ACC112 (cell line): ENCODE measurements at regions not wholly inside any gene's neighbourhood (a gene's known extent, or its start where the extent isn't known, plus 50 kb on each side); places are given as distances from the start of the nearest gene placed in this dataset.
A peak's percentile ranks its signal among the peaks of the same experiment; 100 is the strongest.

Experiments
- H2AFZ ChIP-seq: fragments of 200-600 bp; sonication (generic); one replicate; pipeline ENCODE4 v1.6.0; 2017; ENCODE audit warnings: antibody characterized with exemption, low read length; ENCODE audit not compliant: unreplicated experiment
- H3K27ac ChIP-seq: fragments of 200-600 bp; sonication (generic); 2 replicates; pipeline ENCODE4 v1.5.1; 2014; ENCODE audit warnings: low read depth, mild to moderate bottlenecking, antibody characterized with exemption, low read length, moderate library complexity
- H3K27me3 ChIP-seq: fragments of 200-600 bp; sonication (generic); 2 replicates; pipeline ENCODE4 v1.6.1; 2014; ENCODE audit warnings: mild to moderate bottlenecking, antibody characterized with exemption, low read length, moderate library complexity, mixed read lengths; ENCODE audit not compliant: insufficient read depth
- H3K36me3 ChIP-seq: fragments of 200-600 bp; sonication (generic); 2 replicates; pipeline ENCODE4 v1.6.1; 2016; ENCODE audit warnings: mild to moderate bottlenecking, antibody characterized with exemption, low read length, moderate library complexity, mixed read lengths; ENCODE audit not compliant: insufficient read depth
- H3K4me1 ChIP-seq: fragments of 200-600 bp; sonication (generic); one replicate; pipeline ENCODE4 v1.6.1; 2016; ENCODE audit warnings: low read length, mixed read lengths; ENCODE audit not compliant: insufficient read depth, unreplicated experiment, control insufficient read depth
- H3K4me3 ChIP-seq: fragments of 200-600 bp; sonication (generic); 2 replicates; pipeline ENCODE4 v1.5.1; 2014; ENCODE audit warnings: mild to moderate bottlenecking, low read depth, low read length
- H3K79me2 ChIP-seq: fragments of 200-600 bp; sonication (generic); one replicate; pipeline ENCODE4 v1.6.0; 2016; ENCODE audit warnings: low read length; ENCODE audit not compliant: control insufficient read depth, unreplicated experiment, insufficient read depth

DNA sequence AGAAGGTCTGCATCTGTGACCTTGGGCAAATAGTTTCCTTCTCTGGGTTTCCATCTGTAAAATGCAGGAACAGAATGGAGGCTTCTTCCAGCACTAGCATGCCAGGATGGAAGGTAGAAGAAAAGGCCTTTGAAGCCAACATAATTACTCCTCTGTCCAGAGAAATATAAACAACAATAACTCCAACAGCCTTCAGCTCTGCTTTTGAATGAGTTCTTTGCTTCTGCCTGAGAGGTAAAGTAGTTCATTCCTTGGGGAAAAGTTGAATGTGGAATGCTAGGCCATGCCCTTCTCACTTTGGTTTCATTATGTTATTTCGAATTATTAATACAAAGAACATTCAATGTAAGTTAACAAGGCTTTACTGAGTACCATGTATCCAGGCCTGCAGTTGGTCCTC, 61.2 kb upstream of the BLID start:
- Histone ChIP-seq H3K27me3 (no peaks in the 10 kb centered on the region), H3K4me1 (peaks cover 68% of the 10 kb centered on the region), H3K4me3 (peak overlapping the region; percentile 92), H2AFZ (no peak overlapping the region), H3K27ac (peak overlapping the region; percentile 99), H3K36me3 (peaks cover 76% of the 10 kb centered on the region), H3K79me2 (peaks cover 85% of the 10 kb centered on the region)

DNA sequence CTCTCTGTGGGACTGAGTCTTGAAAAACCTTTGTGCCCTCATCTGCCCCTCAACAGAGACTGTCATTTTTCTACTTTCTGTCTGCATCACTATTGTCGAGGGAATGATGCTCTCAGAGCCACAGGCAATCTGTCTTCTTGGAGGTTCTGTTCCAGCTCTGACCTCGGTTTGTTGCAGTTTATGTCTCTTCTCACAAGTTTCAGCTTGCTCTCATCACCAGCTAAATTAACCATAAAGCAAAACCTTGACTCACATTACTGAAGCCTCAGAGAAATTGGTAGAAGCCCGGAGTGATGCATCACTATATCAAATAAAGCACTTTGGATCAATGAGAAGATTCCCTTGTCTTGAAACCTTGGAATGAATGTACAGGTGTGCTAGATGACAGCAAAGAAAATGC, 60.6 kb upstream of the BLID start:
- Histone ChIP-seq H3K4me3 (peak overlapping the region; percentile 92), H3K4me1 (peaks cover 64% of the 10 kb centered on the region), H2AFZ (no peak overlapping the region), H3K36me3 (peaks cover 78% of the 10 kb centered on the region), H3K79me2 (peaks cover 82% of the 10 kb centered on the region), H3K27me3 (no peaks in the 10 kb centered on the region), H3K27ac (peak overlapping the region; percentile 99)

DNA sequence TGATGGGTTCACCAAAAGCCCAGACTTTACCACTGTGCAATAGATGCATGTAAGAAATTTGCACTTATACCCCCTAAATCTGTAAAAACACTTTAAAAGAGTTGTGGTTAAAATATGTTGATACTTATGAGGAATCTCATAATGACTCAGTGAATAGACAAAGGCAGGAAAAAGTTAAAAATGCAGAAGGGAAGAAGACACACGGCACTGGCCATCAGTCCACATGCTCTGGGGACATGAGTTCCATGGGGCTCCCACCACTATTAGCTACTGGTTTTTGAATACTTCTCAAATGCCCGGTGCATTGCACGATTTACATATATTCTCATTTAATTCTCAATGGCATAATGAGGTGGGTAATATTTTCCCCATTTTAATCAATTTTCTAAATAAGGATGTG, 59.3 kb upstream of the BLID start:
- Histone ChIP-seq H3K4me3 (peak overlapping the region; percentile 92), H2AFZ (no peak overlapping the region), H3K27me3 (no peaks in the 10 kb centered on the region), H3K79me2 (peaks cover 94% of the 10 kb centered on the region), H3K36me3 (peaks cover 82% of the 10 kb centered on the region), H3K27ac (peak overlapping the region; percentile 99), H3K4me1 (peaks cover 68% of the 10 kb centered on the region)

DNA sequence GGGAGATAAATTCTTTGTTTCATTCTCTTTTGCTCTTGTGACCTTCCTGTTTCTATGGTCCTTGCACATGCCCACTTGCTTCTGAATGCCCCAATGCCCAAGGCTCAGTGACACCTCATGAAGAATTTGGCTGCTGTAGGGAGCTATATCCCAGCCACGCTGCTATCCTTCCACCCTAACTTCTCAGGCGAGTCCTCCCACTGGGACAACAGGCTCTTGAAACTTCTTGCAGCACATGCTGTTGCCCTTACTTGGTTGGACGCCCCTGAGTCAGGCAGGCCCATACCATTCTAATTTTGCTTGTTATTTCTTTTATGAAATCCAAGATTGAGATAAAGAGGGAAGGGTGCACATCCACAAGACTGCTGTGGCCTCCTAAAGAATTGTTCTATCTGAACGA, 57.6 kb upstream of the BLID start:
- Histone ChIP-seq H3K36me3 (peaks cover 80% of the 10 kb centered on the region), H3K27me3 (no peaks in the 10 kb centered on the region), H3K4me3 (peak overlapping the region; percentile 55), H3K79me2 (peaks cover 94% of the 10 kb centered on the region), H3K4me1 (peaks cover 85% of the 10 kb centered on the region), H3K27ac (peak overlapping the region; percentile 99), H2AFZ (no peak overlapping the region)

DNA sequence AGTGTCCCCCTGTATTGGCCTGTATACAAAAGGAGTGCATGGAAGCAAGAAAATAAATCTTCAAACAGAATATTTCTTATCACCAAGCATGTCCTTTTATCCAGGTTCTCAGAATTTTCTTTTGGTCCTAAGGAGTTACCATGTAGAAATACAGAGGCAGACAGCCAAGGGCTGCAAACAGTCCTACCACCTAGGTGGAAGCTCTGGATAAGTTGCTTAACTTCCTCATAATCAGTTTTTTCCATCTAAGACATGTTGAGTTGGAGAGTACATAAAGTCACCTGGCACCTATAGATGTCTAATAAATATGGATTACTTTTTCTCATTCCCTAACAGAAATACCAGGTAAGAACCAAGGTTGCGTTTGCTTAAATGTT, 57.0 kb upstream of the BLID start:
- Histone ChIP-seq H2AFZ (no peak overlapping the region), H3K79me2 (peaks cover 94% of the 10 kb centered on the region), H3K27me3 (no peaks in the 10 kb centered on the region), H3K4me1 (peaks cover 90% of the 10 kb centered on the region), H3K4me3 (peak overlapping the region; percentile 55), H3K36me3 (peaks cover 75% of the 10 kb centered on the region), H3K27ac (peak overlapping the region; percentile 99)

DNA sequence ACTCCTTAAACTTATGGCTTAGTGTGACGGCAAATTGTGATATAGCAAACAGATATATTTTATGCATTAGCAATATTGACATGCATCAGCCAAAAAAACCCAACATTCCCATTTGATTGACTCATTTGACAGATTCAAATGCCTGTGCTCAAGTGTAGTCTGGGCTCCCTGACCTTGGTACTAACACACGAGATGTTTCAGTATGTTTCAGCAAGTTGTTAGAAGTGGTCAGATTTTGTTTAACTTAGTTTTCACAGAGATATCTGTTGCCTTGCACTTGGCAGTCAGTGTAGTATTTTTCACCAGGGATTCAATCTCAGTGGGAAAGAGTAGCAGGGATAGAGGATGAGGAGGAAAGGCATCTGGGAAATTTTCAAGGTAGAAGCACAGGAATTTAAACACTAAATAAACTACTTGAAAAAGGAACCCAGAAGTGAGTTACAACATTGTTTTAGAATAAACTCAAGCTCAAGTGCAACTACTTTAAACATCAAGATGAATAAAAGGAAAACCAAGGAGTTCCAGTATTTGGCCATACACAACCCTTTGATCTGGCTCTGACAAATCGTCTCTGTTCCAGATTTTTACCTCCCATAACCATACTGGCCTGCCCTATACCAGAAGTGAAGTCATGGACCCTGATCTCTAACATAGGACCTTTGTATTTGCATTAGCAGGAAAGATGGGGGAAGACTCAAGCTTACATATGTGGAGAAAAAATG, 56.5 kb upstream of the BLID start:
- Histone ChIP-seq H3K4me1 (peaks cover 93% of the 10 kb centered on the region), H3K27me3 (no peaks in the 10 kb centered on the region), H3K4me3 (peak overlapping the region; percentile 55; the same call in 1 of the 2 replicates), H3K36me3 (peaks cover 72% of the 10 kb centered on the region), H3K27ac (peak overlapping the region; percentile 99), H2AFZ (no peak overlapping the region), H3K79me2 (peaks cover 94% of the 10 kb centered on the region)

DNA sequence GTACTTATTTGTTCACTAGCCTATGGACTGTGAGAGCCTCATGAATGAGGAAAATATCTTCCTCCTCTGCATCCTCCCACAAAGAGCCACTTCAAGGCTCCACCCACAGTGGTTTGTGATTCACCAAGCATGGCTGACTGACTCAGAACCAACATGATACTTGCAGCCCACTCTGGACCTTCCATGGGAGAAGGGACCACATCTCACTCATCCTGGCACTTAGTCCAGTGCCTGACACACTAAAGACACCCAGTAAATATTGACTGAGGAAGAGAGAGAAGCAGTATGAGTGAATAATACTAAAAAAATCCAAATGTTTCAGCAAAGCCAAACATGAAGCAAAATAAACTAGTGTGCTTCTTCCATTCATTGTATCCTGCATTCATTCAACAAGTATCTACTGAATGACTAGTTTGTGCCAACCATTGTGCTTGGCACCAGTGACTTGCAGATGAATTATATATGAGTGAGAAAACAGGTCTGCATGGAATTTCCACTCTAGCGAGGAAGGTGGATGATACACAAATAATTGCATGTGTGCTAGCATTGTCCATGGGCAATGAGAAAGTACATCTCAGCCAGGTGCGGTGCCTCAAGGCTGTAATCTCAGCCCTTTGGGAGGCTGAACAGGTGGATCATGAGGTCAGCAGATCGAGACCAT, 54.9 kb upstream of the BLID start:
- Histone ChIP-seq H3K79me2 (peaks cover 94% of the 10 kb centered on the region), H3K4me3 (peak overlapping the region; percentile 55; the same call in 1 of the 2 replicates), H3K27ac (peak overlapping the region; percentile 98), H3K36me3 (peaks cover 66% of the 10 kb centered on the region), H2AFZ (no peak overlapping the region), H3K4me1 (peaks cover 92% of the 10 kb centered on the region), H3K27me3 (no peaks in the 10 kb centered on the region)

DNA sequence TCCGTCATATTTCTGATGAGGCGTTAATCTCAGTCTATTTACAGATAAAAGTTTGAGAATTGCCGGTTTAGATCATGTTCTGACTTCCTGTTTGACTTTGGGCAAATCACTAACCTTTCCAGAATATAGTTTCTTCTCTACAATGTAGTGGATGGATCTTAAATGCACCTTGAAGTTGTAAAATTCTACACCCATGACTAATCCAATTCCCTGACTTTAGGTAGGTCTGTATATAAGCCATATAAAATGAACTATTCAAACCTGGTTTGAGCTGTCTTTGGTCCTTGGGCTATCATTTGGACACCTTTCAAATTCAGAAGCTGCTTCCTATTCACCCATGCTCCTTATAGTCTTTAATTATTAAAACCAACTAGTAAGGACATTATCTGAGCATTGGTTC, 52.2 kb upstream of the BLID start:
- H3K27ac ChIP-seq, result peak overlapping the region; percentile 98
- peaks cover 94% of the 10 kb centered on the region for H3K4me1 ChIP-seq
- H3K27me3 ChIP-seq, result no peaks in the 10 kb centered on the region
- peaks cover 58% of the 10 kb centered on the region for H3K36me3 ChIP-seq
- no peak overlapping the region for H3K4me3 ChIP-seq
- H2AFZ ChIP-seq, result no peak overlapping the region
- peaks cover 96% of the 10 kb centered on the region for H3K79me2 ChIP-seq

DNA sequence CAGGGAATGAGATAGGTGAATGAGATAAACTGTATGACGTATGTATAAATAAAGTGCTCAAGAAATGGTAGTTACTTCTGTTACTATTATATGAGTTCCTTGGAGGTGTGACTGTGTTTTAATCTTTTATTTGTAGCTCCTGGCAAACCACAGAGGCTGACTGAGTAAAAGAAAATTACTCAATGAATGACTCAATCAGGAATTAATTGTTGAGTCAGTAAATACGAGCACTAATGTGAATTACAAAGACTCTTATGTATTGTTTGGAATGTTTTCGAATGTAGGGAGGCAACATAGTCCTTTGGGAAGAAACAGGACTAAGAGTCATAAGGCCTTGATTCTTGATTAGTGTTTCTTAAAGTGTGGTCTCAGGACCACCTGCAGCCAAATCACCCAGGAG, 51.1 kb upstream of the BLID start:
- Histone ChIP-seq H3K27me3 (no peaks in the 10 kb centered on the region), H3K36me3 (peaks cover 52% of the 10 kb centered on the region), H2AFZ (no peak overlapping the region), H3K4me1 (peaks cover 94% of the 10 kb centered on the region), H3K79me2 (peaks cover 96% of the 10 kb centered on the region), H3K4me3 (peak overlapping the region; percentile 16; the same call in 1 of the 2 replicates), H3K27ac (peak overlapping the region; percentile 98)

DNA sequence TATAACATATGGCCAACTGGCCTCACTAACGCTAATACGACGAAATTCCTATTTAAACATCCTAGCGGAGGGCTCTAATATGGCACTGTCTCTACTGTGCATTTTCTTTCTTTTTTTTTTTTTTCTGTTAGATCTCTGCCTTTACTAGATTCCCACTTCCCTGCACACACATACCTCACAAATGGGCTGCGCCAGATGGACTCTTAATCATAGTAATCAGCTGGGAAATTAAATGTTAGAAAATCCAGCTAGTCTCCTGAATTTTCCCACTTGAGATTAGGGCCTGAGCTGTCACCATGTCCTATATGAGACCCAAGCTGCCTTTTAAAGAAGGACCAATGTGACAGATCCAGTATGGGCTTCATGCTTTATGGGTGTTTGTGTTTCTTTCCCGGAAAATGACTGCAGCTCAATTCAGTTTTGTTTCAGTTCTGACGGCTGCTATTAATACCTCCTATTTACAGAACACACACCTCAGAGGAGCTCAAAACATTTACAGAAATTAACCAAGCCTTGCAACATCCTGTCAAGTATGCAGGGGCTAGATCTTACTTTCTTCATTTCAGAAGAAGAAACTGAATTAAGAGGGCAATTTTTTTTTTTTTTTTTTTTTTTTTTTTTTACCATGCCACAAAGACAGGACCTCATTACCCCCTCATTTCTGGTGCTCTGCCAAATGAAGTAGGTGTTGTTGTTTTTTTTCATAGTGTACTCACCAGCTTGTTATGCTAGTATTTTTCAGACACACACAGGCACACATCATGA, 49.8 kb upstream of the BLID start:
- peak overlapping the region; percentile 98 for H3K27ac ChIP-seq
- peaks cover 62% of the 10 kb centered on the region for H3K36me3 ChIP-seq
- H3K27me3 ChIP-seq, result no peaks in the 10 kb centered on the region
- H3K4me1 ChIP-seq, result peaks cover 98% of the 10 kb centered on the region
- no peak overlapping the region for H2AFZ ChIP-seq
- H3K4me3 ChIP-seq, result peak overlapping the region; percentile 35; the same call in 1 of the 2 replicates
- peaks cover 100% of the 10 kb centered on the region for H3K79me2 ChIP-seq
